B cell (primary cell): ENCODE measurements at regions not wholly inside any gene's neighbourhood (a gene's known extent, or its start where the extent isn't known, plus 50 kb on each side); places are given as distances from the start of the nearest gene placed in this dataset.

Source experiments
- ATAC-seq: fragments of 200-7000 bp; cut with Tn5 transposase; one replicate; pipeline ENCODE4 v1.10.0; 2021; ENCODE audit warnings: low read depth, mild to moderate bottlenecking, moderate number of reproducible peaks, moderate library complexity
- CTCF ChIA-PET: fragments of 350-600 bp; sonication (Branson Sonifier 250); formaldehyde crosslinking; loops from one replicate; lab custom pipeline; 2021; ENCODE audit warnings: antibody characterized with exemption, inconsistent platforms; lab: Charles Lee
- POLR2A ChIA-PET: fragments of 350-600 bp; sonication (Branson Sonifier 250); formaldehyde crosslinking; loops from one replicate; lab custom pipeline; 2021; ENCODE audit warnings: antibody characterized with exemption; lab: Charles Lee
- DNase-seq: peaks from one replicate; pipeline ENCODE4 v3.0.0; 2013
- H2AFZ ChIP-seq: 2 replicates; pipeline ENCODE4 v1.6.1; 2012; ENCODE audit warnings: mild to moderate bottlenecking, low read depth, low read length; ENCODE audit not compliant: insufficient read depth, poor library complexity, severe bottlenecking
- H3K27ac ChIP-seq, 2 donors: 1 replicate in 1 of 2; 2 replicates in 1 of 2; pipeline ENCODE4 v1.5.1; 2012 to 2013; ENCODE audit warnings: low read length in 2 of 2, mild to moderate bottlenecking in 2 of 2, moderate library complexity in 1 of 2
- H3K27me3 ChIP-seq, 4 experiments: fragments of 200-600 bp in 1 of 4; sonication (generic) in 1 of 4; replicated peaks in 1 of 4; 1 replicate in 2 of 4; 2 replicates in 2 of 4; pipeline versions ENCODE4 v1.6.1 to v1.7.0; 2013 to 2016; ENCODE audit warnings: low read length in 3 of 4, mild to moderate bottlenecking in 2 of 4, mixed read lengths in 1 of 4, moderate library complexity in 1 of 4; ENCODE audit not compliant: insufficient read depth in 4 of 4, control insufficient read depth in 3 of 4; ENCODE audit errors: control extremely low read depth in 1 of 4
- H3K36me3 ChIP-seq, 2 experiments: replicated peaks in 1 of 2; 1 replicate in 1 of 2; 2 replicates in 1 of 2; pipeline versions ENCODE4 v1.6.1 to v1.7.1; 2013; ENCODE audit warnings: low read length in 1 of 2; ENCODE audit not compliant: insufficient read depth in 2 of 2, control insufficient read depth in 1 of 2; ENCODE audit errors: control extremely low read depth in 1 of 2, extremely low read depth in 1 of 2
- H3K4me1 ChIP-seq, 2 donors: fragments of 200-600 bp in 1 of 2; sonication (generic) in 1 of 2; 1 replicate in 1 of 2; 2 replicates in 1 of 2; pipeline versions ENCODE4 v1.5.1 to v1.6.1; 2013 to 2017; ENCODE audit warnings: low read length in 2 of 2; ENCODE audit not compliant: control insufficient read depth in 2 of 2, insufficient read depth in 2 of 2
- H3K4me2 ChIP-seq: replicated peaks from 2 replicates; pipeline ENCODE3; 2012; ENCODE audit warnings: mild to moderate bottlenecking, low read depth, low read length; ENCODE audit not compliant: poor library complexity, severe bottlenecking
- H3K4me3 ChIP-seq, 5 experiments: fragments of 200-600 bp in 1 of 5; sonication (generic) in 1 of 5; 1 replicate in 3 of 5; 2 replicates in 2 of 5; pipeline versions ENCODE4 v1.5.1 to v1.7.0; 2011 to 2016; ENCODE audit warnings: low read length in 4 of 5, mild to moderate bottlenecking in 4 of 5, low read depth in 2 of 5, control low read depth in 1 of 5, moderate library complexity in 1 of 5; ENCODE audit not compliant: insufficient read depth in 1 of 5; ENCODE audit errors: control extremely low read depth in 1 of 5, extremely low read depth in 1 of 5
- H3K79me2 ChIP-seq: fragments of 200-600 bp; sonication (generic); one replicate; pipeline ENCODE4 v1.6.0; 2016; ENCODE audit warnings: low read length; ENCODE audit not compliant: control insufficient read depth, insufficient read depth
- H3K9ac ChIP-seq: fragments of 200-600 bp; sonication (generic); 2 replicates; pipeline ENCODE4 v1.6.1; 2017; ENCODE audit warnings: mild to moderate bottlenecking, low read length, moderate library complexity
- H3K9me3 ChIP-seq, 3 donors: one replicate each; pipeline versions ENCODE4 v1.6.1 to v1.7.1; 2013; ENCODE audit warnings: low read length in 2 of 3; ENCODE audit not compliant: control insufficient read depth in 2 of 3, insufficient read depth in 1 of 3; ENCODE audit errors: control extremely low read depth in 1 of 3
- H4K20me1 ChIP-seq: 2 replicates; pipeline ENCODE4 v1.6.0; 2012; ENCODE audit warnings: mild to moderate bottlenecking, low read length; ENCODE audit not compliant: insufficient read depth, control insufficient read depth, poor library complexity, severe bottlenecking
- H3K27ac Mint-ChIP-seq: one replicate; pipeline ENCODE4 v1.8.0; 2021; ENCODE audit warnings: mixed read lengths
- H3K27me3 Mint-ChIP-seq: one replicate; pipeline ENCODE4 v1.8.0; 2021; ENCODE audit warnings: mixed read lengths
- H3K4me1 Mint-ChIP-seq: one replicate; pipeline ENCODE4 v1.8.0; 2021; ENCODE audit warnings: mixed read lengths
- H3K4me3 Mint-ChIP-seq: one replicate; pipeline ENCODE4 v1.8.0; 2021; ENCODE audit warnings: mixed read lengths
- H3K9me3 Mint-ChIP-seq: one replicate; pipeline ENCODE4 v1.8.0; 2022; ENCODE audit warnings: mixed read lengths; ENCODE audit not compliant: insufficient read depth
- CTCF ChIP-seq: fragments of 200-600 bp; IDR thresholded peaks from one replicate; pipeline ENCODE4 v1.8.0; 2022; ENCODE audit warnings: antibody characterized with exemption, mild to moderate bottlenecking
- EZH2 ChIP-seq: IDR thresholded peaks from 2 replicates; pipeline ENCODE4 v1.6.1; 2012; ENCODE audit warnings: borderline replicate concordance, low read depth, mild to moderate bottlenecking, moderate library complexity, low read length; ENCODE audit not compliant: insufficient read depth, poor library complexity, severe bottlenecking
- WGBS: methylation state at CpG from one replicate; pipeline ENCODE4 v1.1.5; 2013; ENCODE audit warnings: missing lambda C conversion rate; ENCODE audit not compliant: insufficient coverage; 5-methylcytosine and 5-hydroxymethylcytosine counted together
- intact Hi-C: fragments of 100-400 bp; cut with micrococcal nuclease; formaldehyde crosslinking; loops from one replicate; pipeline ENCODE4 v1.10.0; 2022

- Mint-ChIP-seq H3K4me1 (no peaks in the 10 kb centered on the region), H3K27ac (no peak overlapping the region), H3K27me3 (peaks cover 12% of the 10 kb centered on the region), H3K9me3 (peaks cover 2% of the 10 kb centered on the region), H3K4me3 (no peak overlapping the region)
- H3K9ac ChIP-seq, result no peak overlapping the region
- H3K4me1 ChIP-seq, result no peaks in the 10 kb centered on the region
- H3K4me2 ChIP-seq, result no peak overlapping the region
- ChIA-PET CTCF (no interaction called here), POLR2A (no interaction called here)
- H3K79me2 ChIP-seq, result no peaks in the 10 kb centered on the region
- no peak for DNase-seq
- no peak overlapping the region for H3K4me3 ChIP-seq
- H3K27me3 ChIP-seq, result no peaks in the 10 kb centered on the region
- H3K36me3 ChIP-seq, result no peaks in the 10 kb centered on the region
- no peak overlapping the region for H2AFZ ChIP-seq
- peaks cover 0 to 6% (median 3%) of the 10 kb centered on the region in 3 donors for H3K9me3 ChIP-seq
- intact Hi-C loops, result no loop called here
- no peaks in the 10 kb centered on the region for H4K20me1 ChIP-seq
- no peak overlapping the region for H3K27ac ChIP-seq
- no peak for ATAC-seq
- no peak for TF ChIP-seq EZH2
- no peak for TF ChIP-seq CTCF
- WGBS, result 97% methylated on average over 3 of the region's 5 CpGs
These were observed 85.7 kb upstream of the GHITM start for GRCh38 chr10:84053626-84054025.

GRCh38 chr10:84054743-84055142, 84.6 kb upstream of the GHITM start:
- Mint-ChIP-seq H3K4me3 (no peak overlapping the region), H3K27me3 (peaks cover 6% of the 10 kb centered on the region), H3K4me1 (no peaks in the 10 kb centered on the region), H3K9me3 (no peaks in the 10 kb centered on the region), H3K27ac (no peak overlapping the region)
- no peaks in the 10 kb centered on the region for H4K20me1 ChIP-seq
- no peaks in the 10 kb centered on the region for H3K79me2 ChIP-seq
- no peaks in the 10 kb centered on the region for H3K36me3 ChIP-seq
- H3K4me2 ChIP-seq, result no peak overlapping the region
- 75% methylated on average over 1 of the region's 3 CpGs for WGBS
- DNase-seq (no peak), ATAC-seq (no peak)
- peaks cover 0 to 6% (median 0%) of the 10 kb centered on the region in 3 donors for H3K9me3 ChIP-seq
- H3K27me3 ChIP-seq, result peaks cover 0 to under 1% (median 0%) of the 10 kb centered on the region in 4 experiments
- H3K4me3 ChIP-seq, result no peak overlapping the region
- no peaks in the 10 kb centered on the region for H3K4me1 ChIP-seq
- intact Hi-C loops, result no loop called here
- no peak for TF ChIP-seq EZH2
- no peak for TF ChIP-seq CTCF
- ChIA-PET CTCF (no interaction called here), POLR2A (no interaction called here)
- H3K27ac ChIP-seq, result no peak overlapping the region
- no peak overlapping the region for H3K9ac ChIP-seq
- H2AFZ ChIP-seq, result no peak overlapping the region
